Panc1 (cell line): ENCODE measurements at regions not wholly inside any gene's neighbourhood (a gene's known extent, or its start where the extent isn't known, plus 50 kb on each side); places are given as distances from the start of the nearest gene placed in this dataset.

ENCODE experiments used
- ATAC-seq: fragments of 200-7000 bp; cut with Tn5 transposase; 2 replicates; pipeline ENCODE4 v1.9.1; 2020; ENCODE audit warnings: mild to moderate bottlenecking, moderate library complexity
- BruUV-seq: library from RNA; stranded (reverse); fragments of 400-500 nt; replicated peaks from 2 replicates; lab custom pipeline; 2021; lab: Mats Ljungman, UMichigan
- CTCF ChIA-PET: fragments of 300-600 bp; sonication (Branson Sonifier 250); formaldehyde crosslinking; loops from one replicate; lab custom pipeline; 2022; ENCODE audit warnings: antibody characterized with exemption; lab: Charles Lee
- POLR2A ChIA-PET: fragments of 300-600 bp; sonication (Branson Sonifier 250); formaldehyde crosslinking; loops from one replicate; lab custom pipeline; 2022; ENCODE audit warnings: antibody characterized with exemption; lab: Charles Lee
- DNase-seq: peaks from one replicate; pipeline ENCODE4 v3.0.0-alpha.2; 2010; ENCODE audit warnings: low read depth, low spot score
- H3K27ac ChIP-seq: 2 replicates; pipeline ENCODE4 v1.5.1; 2011; ENCODE audit warnings: mild to moderate bottlenecking, low read length, inconsistent platforms
- H3K27me3 ChIP-seq: fragments of 200-500 bp; sonication (Bioruptor generic); 2 replicates; pipeline ENCODE4 v1.6.0; 2014; ENCODE audit warnings: low read length, inconsistent platforms; ENCODE audit not compliant: control insufficient read depth, insufficient read depth
- H3K36me3 ChIP-seq: fragments of 200-500 bp; sonication (Bioruptor generic); 2 replicates; pipeline ENCODE4 v1.5.1; 2014; ENCODE audit warnings: inconsistent platforms, mild to moderate bottlenecking, low read length, moderate library complexity; ENCODE audit not compliant: control insufficient read depth, insufficient read depth
- H3K4me1 ChIP-seq: 2 replicates; pipeline ENCODE4 v1.5.1; 2011; ENCODE audit warnings: inconsistent platforms, mild to moderate bottlenecking, low read length, moderate library complexity; ENCODE audit not compliant: control insufficient read depth, insufficient read depth
- H3K4me3 ChIP-seq, 2 experiments: 2 replicates each; pipeline ENCODE4 v1.5.1; 2011 to 2012; ENCODE audit warnings: low read depth in 2 of 2, low read length in 2 of 2, mild to moderate bottlenecking in 2 of 2, inconsistent platforms in 1 of 2, moderate library complexity in 1 of 2
- H3K9me3 ChIP-seq: fragments of 200-500 bp; sonication (Bioruptor generic); 2 replicates; pipeline ENCODE4 v1.5.1; 2014; ENCODE audit warnings: low read depth, mild to moderate bottlenecking, inconsistent platforms, low read length, moderate library complexity; ENCODE audit not compliant: control insufficient read depth, insufficient read depth
- POLR2AphosphoS5 ChIP-seq: IDR thresholded peaks from 2 replicates; pipeline ENCODE4 v1.6.1; 2012; ENCODE audit warnings: mild to moderate bottlenecking, low read depth, low read length, moderate library complexity
- SIN3A ChIP-seq: IDR thresholded peaks from 2 replicates; pipeline ENCODE4 v1.6.1; 2012; ENCODE audit warnings: low read depth, mild to moderate bottlenecking, low read length, moderate library complexity, borderline replicate concordance; ENCODE audit not compliant: insufficient read depth
- TCF7L2 ChIP-seq: IDR thresholded peaks from 2 replicates; pipeline ENCODE4 v1.6.1; 2011; ENCODE audit warnings: mild to moderate bottlenecking, low read depth, low read length, inconsistent platforms
- in situ Hi-C: cut with HindIII; loops from 2 replicates; pipeline ENCODE4 v1.10.0; 2016; ENCODE audit warnings: low sequenced_read_pairs, low pct_unique_long_range_greater_than_20kb
- intact Hi-C: fragments of 100-400 bp; cut with micrococcal nuclease; formaldehyde crosslinking; loops from one replicate; pipeline ENCODE4 v1.10.0; 2022; ENCODE audit not compliant: unreplicated experiment
- TF ChIP-seq, protein P1 (sequence below), 2 experiments: IDR thresholded peaks; 2 replicates each; pipeline ENCODE4 v1.6.1; 2011 to 2012; ENCODE audit warnings: low read depth in 2 of 2, control low read depth in 1 of 2, low read length in 1 of 2, mild to moderate bottlenecking in 1 of 2, moderate library complexity in 1 of 2; ENCODE audit not compliant: insufficient read depth in 1 of 2
- TF ChIP-seq, protein P2 (sequence below): fragments of 450-650 bp; IDR thresholded peaks from 2 replicates; pipeline ENCODE4 v1.5.1; 2017; ENCODE audit warnings: mild to moderate bottlenecking

DNA sequence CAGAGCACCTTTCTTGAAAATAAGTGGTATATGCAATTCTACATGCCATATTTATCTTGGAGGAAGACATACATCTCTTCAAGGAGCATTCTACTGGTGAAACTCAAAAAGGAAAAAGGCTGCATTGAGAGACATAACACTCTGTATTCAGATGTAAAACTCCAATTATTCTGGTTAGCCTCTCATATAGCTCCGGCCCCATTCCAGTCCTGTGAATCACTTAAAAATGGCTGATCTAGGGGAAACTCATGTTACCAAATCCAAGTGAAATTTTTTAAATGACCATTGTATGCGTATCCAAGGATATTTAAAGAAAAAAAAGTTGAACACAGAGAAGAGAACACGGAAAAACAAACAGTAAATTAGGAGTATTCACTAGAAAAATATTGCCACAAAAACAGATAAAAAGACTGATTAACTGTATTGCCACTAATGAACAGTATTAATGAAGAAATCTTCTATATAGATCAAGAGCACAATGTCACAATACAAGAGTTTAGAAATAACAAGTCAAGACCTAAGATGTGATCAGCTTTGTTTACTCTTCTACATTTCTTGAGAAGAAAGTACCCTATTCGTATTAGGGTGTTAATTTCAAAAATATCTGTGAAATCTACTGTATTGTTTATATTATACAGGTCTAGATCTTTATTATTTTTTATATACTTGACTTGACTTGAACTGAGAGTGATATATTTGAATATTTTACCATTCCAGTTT lies 124.5 kb upstream of the GJE1 start:
- POLR2A ChIA-PET: no interaction called here
- CTCF ChIA-PET: no interaction called here
- peaks cover 23% of the 10 kb centered on the region for H3K4me1 ChIP-seq
- intact Hi-C loops: no loop called here
- no peak overlapping the region for H3K4me3 ChIP-seq
- no peaks in the 10 kb centered on the region for H3K36me3 ChIP-seq
- ATAC-seq (no peak), DNase-seq (no peak)
- H3K27ac ChIP-seq: no peak overlapping the region; the same call in 1 of the 2 replicates
- in situ Hi-C loops: no loop called here
- no TSS peak for BruUV-seq
- H3K27me3 ChIP-seq: no peaks in the 10 kb centered on the region
- TF ChIP-seq TCF7L2: no peak
- TF ChIP-seq, protein P1, sequence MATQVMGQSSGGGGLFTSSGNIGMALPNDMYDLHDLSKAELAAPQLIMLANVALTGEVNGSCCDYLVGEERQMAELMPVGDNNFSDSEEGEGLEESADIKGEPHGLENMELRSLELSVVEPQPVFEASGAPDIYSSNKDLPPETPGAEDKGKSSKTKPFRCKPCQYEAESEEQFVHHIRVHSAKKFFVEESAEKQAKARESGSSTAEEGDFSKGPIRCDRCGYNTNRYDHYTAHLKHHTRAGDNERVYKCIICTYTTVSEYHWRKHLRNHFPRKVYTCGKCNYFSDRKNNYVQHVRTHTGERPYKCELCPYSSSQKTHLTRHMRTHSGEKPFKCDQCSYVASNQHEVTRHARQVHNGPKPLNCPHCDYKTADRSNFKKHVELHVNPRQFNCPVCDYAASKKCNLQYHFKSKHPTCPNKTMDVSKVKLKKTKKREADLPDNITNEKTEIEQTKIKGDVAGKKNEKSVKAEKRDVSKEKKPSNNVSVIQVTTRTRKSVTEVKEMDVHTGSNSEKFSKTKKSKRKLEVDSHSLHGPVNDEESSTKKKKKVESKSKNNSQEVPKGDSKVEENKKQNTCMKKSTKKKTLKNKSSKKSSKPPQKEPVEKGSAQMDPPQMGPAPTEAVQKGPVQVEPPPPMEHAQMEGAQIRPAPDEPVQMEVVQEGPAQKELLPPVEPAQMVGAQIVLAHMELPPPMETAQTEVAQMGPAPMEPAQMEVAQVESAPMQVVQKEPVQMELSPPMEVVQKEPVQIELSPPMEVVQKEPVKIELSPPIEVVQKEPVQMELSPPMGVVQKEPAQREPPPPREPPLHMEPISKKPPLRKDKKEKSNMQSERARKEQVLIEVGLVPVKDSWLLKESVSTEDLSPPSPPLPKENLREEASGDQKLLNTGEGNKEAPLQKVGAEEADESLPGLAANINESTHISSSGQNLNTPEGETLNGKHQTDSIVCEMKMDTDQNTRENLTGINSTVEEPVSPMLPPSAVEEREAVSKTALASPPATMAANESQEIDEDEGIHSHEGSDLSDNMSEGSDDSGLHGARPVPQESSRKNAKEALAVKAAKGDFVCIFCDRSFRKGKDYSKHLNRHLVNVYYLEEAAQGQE (IDR thresholded peaks at IDR 0.05; ENCODE audit: insufficient read depth in 1 of 2, low read depth in 2 of 2, low read length in 1 of 2): no peak
- TF ChIP-seq, protein P2, sequence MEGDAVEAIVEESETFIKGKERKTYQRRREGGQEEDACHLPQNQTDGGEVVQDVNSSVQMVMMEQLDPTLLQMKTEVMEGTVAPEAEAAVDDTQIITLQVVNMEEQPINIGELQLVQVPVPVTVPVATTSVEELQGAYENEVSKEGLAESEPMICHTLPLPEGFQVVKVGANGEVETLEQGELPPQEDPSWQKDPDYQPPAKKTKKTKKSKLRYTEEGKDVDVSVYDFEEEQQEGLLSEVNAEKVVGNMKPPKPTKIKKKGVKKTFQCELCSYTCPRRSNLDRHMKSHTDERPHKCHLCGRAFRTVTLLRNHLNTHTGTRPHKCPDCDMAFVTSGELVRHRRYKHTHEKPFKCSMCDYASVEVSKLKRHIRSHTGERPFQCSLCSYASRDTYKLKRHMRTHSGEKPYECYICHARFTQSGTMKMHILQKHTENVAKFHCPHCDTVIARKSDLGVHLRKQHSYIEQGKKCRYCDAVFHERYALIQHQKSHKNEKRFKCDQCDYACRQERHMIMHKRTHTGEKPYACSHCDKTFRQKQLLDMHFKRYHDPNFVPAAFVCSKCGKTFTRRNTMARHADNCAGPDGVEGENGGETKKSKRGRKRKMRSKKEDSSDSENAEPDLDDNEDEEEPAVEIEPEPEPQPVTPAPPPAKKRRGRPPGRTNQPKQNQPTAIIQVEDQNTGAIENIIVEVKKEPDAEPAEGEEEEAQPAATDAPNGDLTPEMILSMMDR: no peak
- peaks cover 30% of the 10 kb centered on the region for H3K9me3 ChIP-seq

DNA sequence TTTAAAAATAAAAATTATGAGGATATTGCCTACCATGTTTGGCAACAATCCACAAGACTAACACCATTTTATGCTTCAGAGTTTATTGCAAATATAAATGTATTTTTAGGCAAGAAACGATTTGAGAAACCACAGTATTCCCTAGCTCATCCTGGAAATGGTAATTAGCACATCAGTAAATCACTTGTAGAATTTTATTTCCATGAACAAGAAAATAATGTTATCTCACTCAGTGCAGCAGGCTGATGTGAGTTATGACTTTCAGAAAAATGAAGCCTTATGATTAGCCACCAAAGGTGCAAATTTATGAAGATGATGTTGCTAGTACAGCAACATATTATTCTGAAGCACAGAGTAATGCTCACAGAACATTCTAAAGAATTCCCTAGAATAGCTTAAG lies 127.7 kb upstream of the GJE1 start:
- TF ChIP-seq TCF7L2 (no peak), POLR2AphosphoS5 (no peak), SIN3A (no peak)
- TF ChIP-seq, protein P2: no peak
- TF ChIP-seq, protein P1 (IDR thresholded peaks at IDR 0.05; ENCODE audit: insufficient read depth in 1 of 2, low read depth in 2 of 2, low read length in 1 of 2): no peak
- BruUV-seq: no TSS peak
- intact Hi-C loops: no loop called here
- H3K9me3 ChIP-seq: peaks cover 25% of the 10 kb centered on the region
- CTCF ChIA-PET: no interaction called here
- POLR2A ChIA-PET: no interaction called here
- in situ Hi-C loops: no loop called here
- DNase-seq (no peak), ATAC-seq (no peak)
- no peak overlapping the region; the same call in 1 of the 2 replicates for H3K27ac ChIP-seq
- H3K4me1 ChIP-seq: peaks cover 7% of the 10 kb centered on the region
- no peak overlapping the region for H3K4me3 ChIP-seq
- H3K27me3 ChIP-seq: no peaks in the 10 kb centered on the region
- no peaks in the 10 kb centered on the region for H3K36me3 ChIP-seq
